Breast epithelium (tissue), 4 donors: ENCODE measurements at regions not wholly inside any gene's neighbourhood (a gene's known extent, or its start where the extent isn't known, plus 50 kb on each side); places are given as distances from the start of the nearest gene placed in this dataset.

Source experiments
- DNase-seq, 2 donors: peaks; one replicate each; pipeline ENCODE4 v3.0.0-alpha.2; 2019; ENCODE audit warnings: low spot score in 2 of 2
- H3K27ac ChIP-seq, 2 donors: fragments of 200-600 bp; sonication (generic) in 1 of 2; one replicate each; pipeline ENCODE4 v1.5.1; 2016 to 2019; ENCODE audit warnings: mild to moderate bottlenecking in 1 of 2
- H3K27me3 ChIP-seq, 2 donors: fragments of 200-600 bp; sonication (generic) in 1 of 2; one replicate each; pipeline versions ENCODE4 v1.5.1 to v1.6.0; 2017 to 2019; ENCODE audit warnings: control low read depth in 1 of 2, mild to moderate bottlenecking in 1 of 2
- H3K36me3 ChIP-seq: fragments of 200-600 bp; one replicate; pipeline ENCODE4 v1.5.1; 2019
- H3K4me1 ChIP-seq, 2 donors: fragments of 200-600 bp; sonication (generic); one replicate each; pipeline ENCODE4 v1.5.1; 2016 to 2019; ENCODE audit warnings: control low read depth in 1 of 2
- H3K4me3 ChIP-seq, 3 donors: fragments of 200-600 bp; sonication (generic); 1 replicate in 2 of 3; 2 replicates in 1 of 3; pipeline ENCODE4 v1.5.1; 2016 to 2019; ENCODE audit warnings: mild to moderate bottlenecking in 3 of 3, moderate library complexity in 2 of 3
- H3K9me3 ChIP-seq, 2 donors: fragments of 200-600 bp; sonication (generic) in 1 of 2; one replicate each; pipeline ENCODE4 v1.5.1; 2016 to 2019; ENCODE audit warnings: control low read depth in 1 of 2
- CTCF ChIP-seq, 3 donors: fragments of 450-650 bp; IDR thresholded peaks; one replicate each; pipeline ENCODE4 v1.5.1; 2016 to 2017; ENCODE audit warnings: antibody characterized with exemption in 3 of 3, mild to moderate bottlenecking in 3 of 3, moderate library complexity in 3 of 3
- POLR2A ChIP-seq: fragments of 450-650 bp; IDR thresholded peaks from one replicate; pipeline ENCODE4 v1.6.1; 2016; ENCODE audit warnings: antibody characterized with exemption, mild to moderate bottlenecking, moderate library complexity
- POLR2AphosphoS5 ChIP-seq, 3 donors: sonication (generic); formaldehyde crosslinking; IDR thresholded peaks; one replicate each; pipeline ENCODE4 v1.6.1; 2017; ENCODE audit warnings: antibody characterized with exemption in 3 of 3
- intact Hi-C: fragments of 100-400 bp; cut with DNase I; formaldehyde crosslinking; loops from one replicate; pipeline ENCODE4 v1.15.1; 2023; ENCODE audit warnings: low total_unique reads

- Histone ChIP-seq H3K9me3 (no peaks in the 10 kb centered on the region), H3K4me1 (peaks cover 8 to 10% of the 10 kb centered on the region in 2 donors), H3K36me3 (no peaks in the 10 kb centered on the region), H3K27me3 (no peaks in the 10 kb centered on the region), H3K4me3 (peak overlapping the region in 1 of 3 donors; percentile 5), H3K27ac (peak overlapping the region in 1 of 2 donors; percentile 48)
- TF ChIP-seq CTCF (IDR thresholded peaks at IDR 0.05) (no peak), POLR2AphosphoS5 (IDR thresholded peaks at IDR 0.05) (no peak), POLR2A (no peak)
- no peak for DNase-seq
- intact Hi-C loops = no loop called here
Measured at GRCh38 chr16:85329059-85329812, 217.0 kb upstream of the CIBAR2 start.

- H3K4me1 ChIP-seq = peaks cover 8 to 10% of the 10 kb centered on the region in 2 donors
- H3K36me3 ChIP-seq = no peaks in the 10 kb centered on the region
- no peaks in the 10 kb centered on the region for H3K9me3 ChIP-seq
- H3K27me3 ChIP-seq = no peaks in the 10 kb centered on the region
- intact Hi-C loops = no loop called here
- no peak for DNase-seq
- TF ChIP-seq POLR2A (no peak), POLR2AphosphoS5 (IDR thresholded peaks at IDR 0.05) (no peak), CTCF (IDR thresholded peaks at IDR 0.05) (no peak)
- peak overlapping the region in 1 of 2 donors; percentile 9 for H3K27ac ChIP-seq
- no peak overlapping the region for H3K4me3 ChIP-seq
Measured at GRCh38 chr16:85330006-85330693, 217.9 kb upstream of the CIBAR2 start.

GRCh38 chr16:85330694-85331188 lies 218.5 kb upstream of the CIBAR2 start:
- Histone ChIP-seq H3K27ac (peak overlapping the region in 1 of 2 donors; percentile 9), H3K9me3 (no peaks in the 10 kb centered on the region), H3K4me1 (peaks cover 8 to 10% of the 10 kb centered on the region in 2 donors), H3K27me3 (no peaks in the 10 kb centered on the region), H3K36me3 (no peaks in the 10 kb centered on the region), H3K4me3 (no peak overlapping the region)
- no peak for DNase-seq
- intact Hi-C loops = no loop called here
- TF ChIP-seq POLR2AphosphoS5 (IDR thresholded peaks at IDR 0.05) (no peak), CTCF (IDR thresholded peaks at IDR 0.05) (peak; percentile 18 to 26 (median 25))

GRCh38 chr16:85331688-85332087 lies 219.4 kb upstream of the CIBAR2 start:
- Histone ChIP-seq H3K36me3 (no peaks in the 10 kb centered on the region), H3K27me3 (no peaks in the 10 kb centered on the region), H3K4me1 (peaks cover 8 to 10% of the 10 kb centered on the region in 2 donors), H3K27ac (no peak overlapping the region), H3K4me3 (no peak overlapping the region), H3K9me3 (no peaks in the 10 kb centered on the region)
- intact Hi-C loops = no loop called here
- DNase-seq = no peak
- TF ChIP-seq CTCF (IDR thresholded peaks at IDR 0.05) = no peak
- TF ChIP-seq POLR2AphosphoS5 (IDR thresholded peaks at IDR 0.05) = no peak
- TF ChIP-seq POLR2A = no peak

GRCh38 chr16:85332175-85332574 lies 219.9 kb upstream of the CIBAR2 start:
- TF ChIP-seq POLR2A (no peak), POLR2AphosphoS5 (IDR thresholded peaks at IDR 0.05) (no peak), CTCF (IDR thresholded peaks at IDR 0.05) (no peak)
- intact Hi-C loops = no loop called here
- no peak overlapping the region for H3K27ac ChIP-seq
- DNase-seq = no peak
- H3K9me3 ChIP-seq = no peaks in the 10 kb centered on the region
- no peaks in the 10 kb centered on the region for H3K36me3 ChIP-seq
- H3K27me3 ChIP-seq = no peaks in the 10 kb centered on the region
- H3K4me3 ChIP-seq = no peak overlapping the region
- peaks cover 8 to 10% of the 10 kb centered on the region in 2 donors for H3K4me1 ChIP-seq
